DMS79 treated with DMSO at 0.1 percent for 48 hours (cell line): ENCODE measurements at regions not wholly inside any gene's neighbourhood (a gene's known extent, or its start where the extent isn't known, plus 50 kb on each side); places are given as distances from the start of the nearest gene placed in this dataset.

Experiments used
- DNase-seq: peaks from one replicate; lab custom pipeline; 2025; lab: John Stamatoyannopoulos, UW

- DNase-seq, result no peak
Measured at GRCh38 chr15:66905954-66906353, 159.4 kb upstream of the SMAD3 start.

DNA sequence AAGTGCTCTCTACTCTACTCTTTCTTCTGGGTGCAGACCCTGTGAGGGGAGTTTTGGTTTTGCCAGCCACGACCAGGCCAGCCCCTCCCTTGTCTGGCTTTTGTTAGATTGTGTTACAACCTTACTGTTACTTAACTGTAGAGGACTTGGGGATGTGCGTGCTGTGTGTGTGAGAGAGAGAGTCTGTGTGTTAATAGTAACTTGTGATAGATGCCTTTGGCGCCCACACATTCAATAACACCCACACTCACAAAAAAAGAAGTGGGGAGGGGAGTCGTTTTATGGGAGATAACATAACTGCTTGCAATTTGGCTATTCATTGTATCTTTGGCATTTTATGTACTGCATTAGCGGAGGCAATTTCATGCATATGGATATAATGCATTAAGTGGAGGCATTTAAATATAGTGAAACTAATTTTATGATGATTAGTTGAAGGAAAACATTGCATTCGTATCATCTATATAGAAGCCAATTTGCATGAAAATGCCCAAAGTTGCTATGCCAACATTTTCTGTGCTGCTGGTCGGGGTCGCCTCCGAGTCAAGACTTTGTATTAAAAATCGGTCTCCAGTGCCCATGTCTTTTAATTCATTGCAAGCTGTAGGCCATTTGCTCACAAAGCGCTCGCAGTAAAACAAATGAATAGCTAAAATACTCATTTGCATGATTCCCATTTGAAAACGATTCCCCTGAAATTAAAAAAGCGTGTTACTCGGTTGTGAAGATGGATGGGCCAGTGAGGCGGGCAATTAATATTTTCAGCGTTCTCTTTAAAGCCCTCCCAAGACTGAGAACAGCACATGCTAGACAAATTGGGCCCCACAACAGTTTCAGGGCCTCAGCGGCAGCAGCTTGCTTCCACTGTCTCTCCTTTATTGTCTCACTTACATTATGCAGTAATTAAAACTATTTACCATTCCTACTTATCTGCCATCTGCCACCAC is 158.5 kb upstream of the SMAD3 start:
- no peak for DNase-seq

GRCh38 chr15:66907826-66908743 is 157.3 kb upstream of the SMAD3 start:
- DNase-seq, result no peak

DNA sequence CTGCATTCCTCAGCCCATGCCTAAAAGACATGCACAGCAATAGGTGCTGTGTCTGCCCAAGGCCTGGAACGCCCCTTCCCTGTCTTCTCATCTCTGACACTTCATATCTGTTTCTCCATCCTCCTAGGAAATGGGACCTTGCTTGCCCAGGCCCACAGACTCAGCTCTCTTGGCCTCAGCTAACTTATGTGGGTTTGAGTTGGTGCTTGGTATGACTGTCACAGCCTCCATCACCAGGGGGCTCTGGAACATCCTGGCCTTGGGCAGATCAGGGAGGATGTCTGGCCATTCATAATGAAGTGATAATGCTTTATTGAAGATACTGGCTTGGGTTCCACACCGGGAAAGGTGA is 156.7 kb upstream of the SMAD3 start:
- DNase-seq, result no peak

- no peak for DNase-seq
Measured at GRCh38 chr15:66909381-66909890, 156.0 kb upstream of the SMAD3 start.

DNA sequence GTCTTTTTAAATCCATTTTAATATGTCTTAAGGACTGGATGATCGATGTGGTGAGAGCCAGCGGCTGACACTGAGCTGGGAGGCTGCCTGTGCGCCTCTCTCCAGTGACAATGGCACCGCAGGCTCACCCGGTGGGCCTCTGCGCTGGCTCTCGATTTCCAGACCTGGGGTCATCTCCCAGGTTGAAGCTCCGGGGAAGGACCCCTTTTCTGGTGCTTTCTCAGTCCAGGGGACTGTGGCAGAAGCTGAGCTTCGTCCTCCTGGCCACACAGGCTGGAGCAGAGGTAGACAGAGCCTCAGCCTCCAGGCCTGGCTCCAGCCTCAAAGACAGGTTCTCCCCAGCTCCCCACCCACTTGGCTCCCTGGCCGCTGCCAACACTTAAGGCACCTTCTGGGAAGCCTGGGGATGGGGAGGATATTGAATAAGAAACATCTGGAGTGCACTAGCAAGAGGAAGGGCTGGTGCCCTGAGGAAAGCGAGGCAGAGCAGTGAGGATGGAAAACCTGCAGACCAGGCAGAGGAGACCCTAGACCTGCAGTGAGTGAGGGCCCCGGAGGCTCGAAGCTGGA is 154.2 kb upstream of the SMAD3 start:
- DNase-seq, result no peak

DNA sequence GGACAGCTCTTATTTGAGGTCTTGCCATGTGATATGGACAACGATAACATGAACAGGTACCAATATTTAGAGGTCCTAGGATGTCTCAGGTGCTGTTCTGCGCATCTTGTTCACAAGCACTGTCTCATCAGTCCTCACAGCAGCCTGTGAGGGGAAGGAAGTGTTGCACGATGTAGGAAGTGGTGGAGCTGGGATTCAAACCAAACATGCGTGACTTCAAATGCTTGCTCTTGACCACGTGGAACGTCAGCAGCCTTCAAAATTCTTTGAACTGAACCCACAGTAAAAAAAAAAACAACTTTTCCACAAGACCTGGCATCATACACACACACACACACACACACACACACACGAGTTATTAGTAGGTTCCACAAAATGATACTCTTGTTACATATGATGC is 153.4 kb upstream of the SMAD3 start:
- no peak for DNase-seq

GRCh38 chr15:66912441-66912840 is 153.0 kb upstream of the SMAD3 start:
- DNase-seq, result no peak

DNA sequence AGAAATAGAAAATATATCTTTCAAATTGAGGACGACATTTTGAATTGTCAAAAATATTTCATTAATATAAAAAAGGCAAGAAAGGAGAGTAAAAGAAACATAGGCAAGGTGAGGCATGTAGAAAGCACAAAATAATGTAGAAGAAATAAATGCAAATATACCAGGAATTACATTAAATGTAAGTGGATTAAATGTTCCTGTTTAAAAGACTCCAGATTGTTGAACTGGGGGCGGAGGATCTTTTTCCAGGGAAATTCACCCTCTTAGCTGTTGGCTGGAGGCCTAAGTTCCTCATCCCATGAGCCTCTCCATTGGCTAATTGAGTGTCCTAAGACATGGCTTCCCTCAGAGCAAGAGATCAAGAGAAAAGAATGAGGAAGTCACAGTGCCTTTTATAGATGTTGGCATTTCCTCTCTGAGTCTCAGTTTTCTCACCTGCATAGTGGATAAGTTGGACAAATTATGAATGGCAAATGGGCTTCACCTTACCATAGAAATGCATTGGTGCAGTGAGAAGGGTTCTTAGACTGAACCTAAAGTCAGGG is 147.4 kb upstream of the SMAD3 start:
- DNase-seq, result no peak

DNA sequence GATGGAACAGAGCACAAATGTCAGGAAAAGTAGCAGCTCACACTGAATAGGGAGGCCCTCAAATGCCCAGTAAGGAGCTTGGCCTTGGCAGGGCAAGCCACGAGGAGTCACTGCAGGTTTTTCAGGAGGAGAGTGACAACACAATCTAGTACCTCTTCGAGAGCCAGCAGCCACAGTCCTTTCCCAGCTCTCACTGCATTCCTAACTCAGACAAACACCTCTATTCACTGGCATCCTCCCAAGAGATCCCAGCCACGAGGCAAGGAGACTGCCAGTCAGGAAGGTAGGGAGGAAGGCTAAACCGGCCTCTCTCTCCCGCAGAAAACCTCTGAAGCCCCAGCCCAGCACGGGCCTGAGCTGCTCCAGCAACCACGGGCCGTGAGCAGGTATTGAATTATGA is 146.0 kb upstream of the SMAD3 start:
- no peak for DNase-seq

- DNase-seq, result no peak
Measured at GRCh38 chr15:66921319-66921915, 144.0 kb upstream of the SMAD3 start.

DNA sequence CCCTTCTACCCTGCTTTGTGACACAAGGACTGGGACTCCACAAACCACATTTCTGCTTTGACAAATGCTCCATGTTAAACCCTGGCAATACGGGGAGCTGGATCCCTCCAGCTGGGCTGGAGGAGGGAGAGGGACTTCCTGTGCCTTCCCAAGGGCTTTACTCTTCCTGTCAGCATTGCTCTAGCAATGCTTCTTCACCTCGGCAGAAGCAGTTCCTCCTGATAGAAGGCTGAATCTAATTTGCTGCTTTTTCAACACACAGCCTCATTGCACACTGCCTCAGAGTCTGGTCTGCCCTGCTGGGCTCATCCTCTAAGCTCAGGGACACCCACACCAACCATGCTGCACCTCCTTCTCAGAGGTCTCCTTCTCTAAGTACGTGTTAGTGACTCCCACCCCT is 142.8 kb upstream of the SMAD3 start:
- no peak for DNase-seq

DNA sequence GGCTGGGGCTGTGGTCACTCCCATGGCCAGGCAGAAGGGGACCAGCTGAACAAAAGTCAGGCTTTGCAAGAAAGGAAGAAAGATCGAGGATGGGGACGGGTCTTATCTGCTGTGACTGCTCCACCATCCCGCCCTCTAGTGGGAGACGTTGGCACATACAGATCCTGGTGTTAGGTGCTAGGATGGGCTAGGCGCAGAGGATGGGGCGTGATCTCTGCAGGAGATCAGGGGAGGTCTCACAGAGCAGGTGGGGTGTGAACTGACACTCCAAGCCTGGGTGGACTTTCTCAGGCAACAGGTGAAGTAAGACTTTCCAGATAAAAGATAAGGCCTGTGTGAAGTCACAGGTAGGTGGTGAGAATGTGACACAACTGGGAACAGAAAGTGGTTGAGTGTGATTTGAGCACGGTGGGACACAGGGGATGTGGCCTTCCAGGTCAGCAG is 141.9 kb upstream of the SMAD3 start:
- no peak for DNase-seq

GRCh38 chr15:66924889-66925288 is 140.5 kb upstream of the SMAD3 start:
- DNase-seq, result no peak

- no peak for DNase-seq
Measured at GRCh38 chr15:66925721-66926120, 139.7 kb upstream of the SMAD3 start.

- no peak for DNase-seq
Measured at GRCh38 chr15:66927201-66928077, 138.0 kb upstream of the SMAD3 start.

- DNase-seq, result no peak
Measured at GRCh38 chr15:66928101-66928500, 137.3 kb upstream of the SMAD3 start.

- no peak for DNase-seq
Measured at GRCh38 chr15:66928784-66929183, 136.6 kb upstream of the SMAD3 start.

- no peak for DNase-seq
Measured at GRCh38 chr15:66929843-66930402, 135.5 kb upstream of the SMAD3 start.
